ENCODE measurements at regions not wholly inside any gene's neighbourhood (a gene's known extent, or its start where the extent isn't known, plus 50 kb on each side); places are given as distances from the start of the nearest gene placed in this dataset.

- no peak overlapping the region for H3K4me3 ChIP-seq (replicated peaks; ENCODE audit: low read depth, low read length)
- TF ChIP-seq CTCF (IDR thresholded peaks at IDR 0.05; ENCODE audit: low read length, missing control alignments), result no peak
- DNase-seq (ENCODE audit: low read depth), result no peak
These were observed 559.0 kb upstream of the DAB1 start for GRCh38 chr1:57982852-57983251.

- H3K4me3 ChIP-seq (replicated peaks; ENCODE audit: low read depth, low read length), result no peak overlapping the region
- no peak for TF ChIP-seq CTCF (IDR thresholded peaks at IDR 0.05; ENCODE audit: low read length, missing control alignments)
- DNase-seq (ENCODE audit: low read depth), result no peak
These were observed 552.4 kb upstream of the DAB1 start for GRCh38 chr1:57976216-57976615.

- TF ChIP-seq CTCF (IDR thresholded peaks at IDR 0.05; ENCODE audit: low read length, missing control alignments), result no peak
- DNase-seq (ENCODE audit: low read depth), result no peak
- H3K4me3 ChIP-seq (replicated peaks; ENCODE audit: low read depth, low read length), result no peak overlapping the region
These were observed 544.5 kb upstream of the DAB1 start for GRCh38 chr1:57968321-57968720.

- peak; percentile 1 for DNase-seq (ENCODE audit: low read depth)
- TF ChIP-seq CTCF (IDR thresholded peaks at IDR 0.05; ENCODE audit: low read length, missing control alignments), result no peak
- H3K4me3 ChIP-seq (replicated peaks; ENCODE audit: low read depth, low read length), result no peak overlapping the region
These were observed 543.0 kb upstream of the DAB1 start for GRCh38 chr1:57966751-57967406.

GRCh38 chr1:57966340-57966739, 542.5 kb upstream of the DAB1 start:
- no peak for TF ChIP-seq CTCF (IDR thresholded peaks at IDR 0.05; ENCODE audit: low read length, missing control alignments)
- H3K4me3 ChIP-seq (replicated peaks; ENCODE audit: low read depth, low read length), result no peak overlapping the region
- no peak for DNase-seq (ENCODE audit: low read depth)

- no peak for TF ChIP-seq CTCF (IDR thresholded peaks at IDR 0.05; ENCODE audit: low read length, missing control alignments)
- H3K4me3 ChIP-seq (replicated peaks; ENCODE audit: low read depth, low read length), result no peak overlapping the region
- no peak for DNase-seq (ENCODE audit: low read depth)
These were observed 539.7 kb upstream of the DAB1 start for GRCh38 chr1:57963581-57963980.

- TF ChIP-seq CTCF (IDR thresholded peaks at IDR 0.05; ENCODE audit: low read length, missing control alignments), result no peak
- H3K4me3 ChIP-seq (replicated peaks; ENCODE audit: low read depth, low read length), result no peak overlapping the region
- DNase-seq (ENCODE audit: low read depth), result no peak
These were observed 535.8 kb upstream of the DAB1 start for GRCh38 chr1:57959531-57960241.
